IMR-90 (cell line): ENCODE measurements at regions not wholly inside any gene's neighbourhood (a gene's known extent, or its start where the extent isn't known, plus 50 kb on each side); places are given as distances from the start of the nearest gene placed in this dataset.

Experiments used
- ATAC-seq: fragments of 200-7000 bp; cut with Tn5 transposase; 2 replicates; pipeline ENCODE4 v1.9.1; 2020; ENCODE audit warnings: low read depth, mild to moderate bottlenecking, moderate library complexity
- BruUV-seq: library from RNA; stranded (reverse); fragments of 400-500 nt; replicated peaks from 2 replicates; lab custom pipeline; 2021; lab: Mats Ljungman, UMichigan
- CTCF ChIA-PET: fragments of 300-600 bp; formaldehyde crosslinking; extraction: SDS; loops from one replicate; lab custom pipeline; 2021; ENCODE audit warnings: antibody characterized with exemption; lab: Yijun Ruan, JAX
- POLR2A ChIA-PET: fragments of 300-600 bp; sonication (Branson Sonifier 250); formaldehyde crosslinking; loops from one replicate; lab custom pipeline; 2022; ENCODE audit warnings: antibody characterized with exemption; ENCODE audit not compliant: unreplicated experiment; lab: Charles Lee
- DNase-seq: peaks from one replicate; pipeline ENCODE4 v3.0.0; 2013
- H2AFZ ChIP-seq: replicated peaks from 2 replicates; pipeline ENCODE3; 2013; ENCODE audit warnings: low read length, mild to moderate bottlenecking; ENCODE audit not compliant: poor library complexity
- H2AK5ac ChIP-seq: 2 replicates; pipeline ENCODE4 v1.6.1; 2013; ENCODE audit warnings: low read depth, low read length, inconsistent platforms
- H2AK9ac ChIP-seq: replicated peaks from 2 replicates; pipeline ENCODE3; 2013; ENCODE audit warnings: mild to moderate bottlenecking, low read depth, low read length, moderate library complexity; ENCODE audit not compliant: poor library complexity
- H2BK120ac ChIP-seq: 2 replicates; pipeline ENCODE4 v1.6.1; 2013; ENCODE audit warnings: low read depth, low read length, inconsistent platforms
- H2BK15ac ChIP-seq: 3 replicates; pipeline ENCODE4 v1.6.1; 2013; ENCODE audit warnings: low read depth, low read length, inconsistent platforms
- H2BK20ac ChIP-seq: 2 replicates; pipeline ENCODE4 v1.6.1; 2013; ENCODE audit warnings: low read depth, mild to moderate bottlenecking, inconsistent platforms, low read length, moderate library complexity
- H2BK5ac ChIP-seq: 2 replicates; pipeline ENCODE4 v1.6.1; 2013; ENCODE audit warnings: mild to moderate bottlenecking, low read depth, low read length, inconsistent platforms; ENCODE audit not compliant: poor library complexity, severe bottlenecking
- H3K14ac ChIP-seq: replicated peaks from 2 replicates; pipeline ENCODE4 v1.6.1; 2013; ENCODE audit warnings: low read depth, low read length, inconsistent platforms
- H3K18ac ChIP-seq: 2 replicates; pipeline ENCODE4 v1.6.1; 2013; ENCODE audit warnings: low read depth, low read length, control low read depth
- H3K23ac ChIP-seq: 2 replicates; pipeline ENCODE4 v1.6.1; 2013; ENCODE audit warnings: low read depth, low read length, inconsistent platforms
- H3K27ac ChIP-seq: 2 replicates; pipeline ENCODE4 v1.5.1; 2013; ENCODE audit warnings: mild to moderate bottlenecking, control low read depth, low read length; ENCODE audit not compliant: insufficient read depth
- H3K27me3 ChIP-seq: 2 replicates; pipeline ENCODE4 v1.6.1; 2013; ENCODE audit warnings: low read length; ENCODE audit not compliant: control insufficient read depth, insufficient read depth
- H3K36me3 ChIP-seq: 2 replicates; pipeline ENCODE4 v1.6.1; 2013; ENCODE audit warnings: low read length, mixed read lengths; ENCODE audit not compliant: control insufficient read depth, insufficient read depth
- H3K4ac ChIP-seq: 2 replicates; pipeline ENCODE4 v1.6.1; 2013; ENCODE audit warnings: low read depth, low read length, inconsistent platforms
- H3K4me1 ChIP-seq: 2 replicates; pipeline ENCODE4 v1.6.1; 2013; ENCODE audit warnings: low read length, mixed read lengths; ENCODE audit not compliant: control insufficient read depth, insufficient read depth
- H3K4me2 ChIP-seq: 2 replicates; pipeline ENCODE4 v1.6.1; 2013; ENCODE audit warnings: low read depth, mild to moderate bottlenecking, control low read depth, low read length, moderate library complexity
- H3K4me3 ChIP-seq: 2 replicates; pipeline ENCODE4 v1.5.1; 2013; ENCODE audit warnings: low read depth, mild to moderate bottlenecking, control low read depth, low read length, moderate library complexity; ENCODE audit not compliant: insufficient read depth
- H3K56ac ChIP-seq: 2 replicates; pipeline ENCODE4 v1.6.1; 2013; ENCODE audit warnings: low read length, inconsistent platforms; ENCODE audit not compliant: insufficient read depth; ENCODE audit errors: extremely low read depth
- H3K79me1 ChIP-seq, 2 experiments: 2 replicates each; pipeline ENCODE4 v1.6.1; 2013; ENCODE audit warnings: low read length in 2 of 2, inconsistent platforms in 1 of 2, low read depth in 1 of 2
- H3K9ac ChIP-seq: 2 replicates; pipeline ENCODE4 v1.6.1; 2013; ENCODE audit warnings: low read depth, low read length, control low read depth
- H3K9me1 ChIP-seq: 2 replicates; pipeline ENCODE4 v1.6.1; 2013; ENCODE audit warnings: low read length, inconsistent platforms; ENCODE audit not compliant: insufficient read depth
- H3K9me3 ChIP-seq: 2 replicates; pipeline ENCODE4 v1.6.1; 2013; ENCODE audit warnings: low read length; ENCODE audit not compliant: control insufficient read depth, insufficient read depth
- H4K20me1 ChIP-seq: 2 replicates; pipeline ENCODE4 v1.6.1; 2013; ENCODE audit warnings: low read length, inconsistent platforms; ENCODE audit not compliant: insufficient read depth
- H4K5ac ChIP-seq: 2 replicates; pipeline ENCODE4 v1.6.1; 2013; ENCODE audit warnings: mild to moderate bottlenecking, low read depth, low read length, control low read depth
- H4K8ac ChIP-seq, 2 experiments: 2 replicates each; pipeline ENCODE4 v1.6.1; 2013; ENCODE audit warnings: low read depth in 2 of 2, low read length in 2 of 2, control low read depth in 1 of 2, inconsistent platforms in 1 of 2
- H4K91ac ChIP-seq: 2 replicates; pipeline ENCODE4 v1.6.1; 2013; ENCODE audit warnings: low read depth, low read length, inconsistent platforms; ENCODE audit not compliant: insufficient read depth
- CEBPB ChIP-seq: IDR thresholded peaks from 2 replicates; pipeline ENCODE4 v1.6.1; 2012; ENCODE audit warnings: low read depth, low read length, improper control_type of control experiment
- CHD1 ChIP-seq: IDR thresholded peaks from 2 replicates; pipeline ENCODE4 v1.6.1; 2012; ENCODE audit warnings: low read depth, low read length, improper control_type of control experiment
- FOS ChIP-seq: fragments of 150-350 bp; IDR thresholded peaks from 2 replicates; pipeline ENCODE4 v1.6.1; 2016; ENCODE audit warnings: low read depth, low read length
- NFE2L2 ChIP-seq: fragments of 150-350 bp; IDR thresholded peaks from 2 replicates; pipeline ENCODE4 v1.6.1; 2016; ENCODE audit warnings: low read depth, mild to moderate bottlenecking, low read length
- POLR2A ChIP-seq: IDR thresholded peaks from 2 replicates; pipeline ENCODE4 v1.6.1; 2012; ENCODE audit warnings: mild to moderate bottlenecking, low read depth, low read length
- RAD21 ChIP-seq: IDR thresholded peaks from 2 replicates; pipeline ENCODE4 v1.6.1; 2012; ENCODE audit warnings: low read length, improper control_type of control experiment
- RCOR1 ChIP-seq: IDR thresholded peaks from 2 replicates; pipeline ENCODE4 v1.6.1; 2012; ENCODE audit warnings: mild to moderate bottlenecking, low read length, improper control_type of control experiment; ENCODE audit not compliant: insufficient replicate concordance
- RFX5 ChIP-seq: IDR thresholded peaks from 2 replicates; pipeline ENCODE4 v1.8.0; 2012; ENCODE audit warnings: low read depth, mild to moderate bottlenecking, low read length, moderate library complexity
- USF2 ChIP-seq: fragments of 150-350 bp; IDR thresholded peaks from 2 replicates; pipeline ENCODE4 v1.6.1; 2017; ENCODE audit warnings: mild to moderate bottlenecking, antibody characterized with exemption, low read length, low read depth
- WGBS, 2 experiments: methylation state at CpG; one replicate each; pipeline versions ENCODE4 v1.1.5 to v1.1.7; 2013; ENCODE audit warnings: missing lambda C conversion rate in 2 of 2; ENCODE audit not compliant: insufficient read length in 1 of 2; ENCODE audit errors: extremely low coverage in 2 of 2; 5-methylcytosine and 5-hydroxymethylcytosine counted together
- dilution Hi-C: fragments of 300-500 bp; cut with HindIII; formaldehyde crosslinking; loops from one replicate; pipeline ENCODE4 v1.14.3; 2018; ENCODE audit warnings: low sequenced_read_pairs; ENCODE audit not compliant: unreplicated experiment
- in situ Hi-C: fragments of 300-500 bp; cut with MboI; formaldehyde crosslinking; loops from 3 replicates; pipeline ENCODE4 v1.14.3; 2019; ENCODE audit warnings: low sequenced_read_pairs, inconsistent platforms, mixed read lengths
- intact Hi-C: fragments of 100-400 bp; cut with micrococcal nuclease; formaldehyde crosslinking; loops from 2 replicates; pipeline ENCODE4 v1.10.0; 2022

- no peak overlapping the region for H3K4me3 ChIP-seq
- H2AFZ ChIP-seq, result no peak overlapping the region
- H3K23ac ChIP-seq, result no peak overlapping the region
- no peak overlapping the region for H3K27ac ChIP-seq
- H4K8ac ChIP-seq, result no peak overlapping the region
- no CpG with 5 or more reads among the region's 1 CpG for WGBS, 2 experiments
- intact Hi-C loops (no loop called here), dilution Hi-C loops (no loop called here), in situ Hi-C loops (no loop called here)
- no peaks in the 10 kb centered on the region for H3K9me1 ChIP-seq
- peaks cover 4% of the 10 kb centered on the region; the same call in 1 of the 2 replicates for H3K9me3 ChIP-seq
- no peak overlapping the region for H3K14ac ChIP-seq
- ATAC-seq (no peak), DNase-seq (no peak)
- CTCF ChIA-PET, result no interaction called here
- no peak overlapping the region for H2BK5ac ChIP-seq
- no peaks in the 10 kb centered on the region for H3K79me1 ChIP-seq
- no peak overlapping the region for H2AK9ac ChIP-seq
- no peak overlapping the region for H3K56ac ChIP-seq
- H3K4ac ChIP-seq, result no peak overlapping the region
- H3K36me3 ChIP-seq, result no peaks in the 10 kb centered on the region
- no peak overlapping the region for H2AK5ac ChIP-seq
- H3K4me2 ChIP-seq, result no peak overlapping the region
- H4K5ac ChIP-seq, result no peak overlapping the region
- no peaks in the 10 kb centered on the region for H3K4me1 ChIP-seq
- H3K9ac ChIP-seq, result no peak overlapping the region
- no peak overlapping the region for H4K91ac ChIP-seq
- no peak overlapping the region for H2BK120ac ChIP-seq
- H4K20me1 ChIP-seq, result no peaks in the 10 kb centered on the region
- H3K18ac ChIP-seq, result no peak overlapping the region
- TF ChIP-seq RFX5 (no peak), RCOR1 (no peak), USF2 (no peak), CEBPB (no peak), NFE2L2 (no peak), CHD1 (no peak), FOS (no peak), POLR2A (no peak), RAD21 (no peak)
- no peak overlapping the region for H2BK15ac ChIP-seq
- POLR2A ChIA-PET, result no interaction called here
- no TSS peak for BruUV-seq
- no peak overlapping the region for H2BK20ac ChIP-seq
- no peaks in the 10 kb centered on the region for H3K27me3 ChIP-seq
These were observed 452.9 kb downstream of the TFAP2B start for GRCh38 chr6:51271615-51272014.
